ENCODE measurements at regions not wholly inside any gene's neighbourhood (a gene's known extent, or its start where the extent isn't known, plus 50 kb on each side); places are given as distances from the start of the nearest gene placed in this dataset.
"Not testable (repeated sequence)": the region's sequence is repeated elsewhere in the genome, so short reads cannot be mapped to it uniquely, and the experiment has no call there.

DNA sequence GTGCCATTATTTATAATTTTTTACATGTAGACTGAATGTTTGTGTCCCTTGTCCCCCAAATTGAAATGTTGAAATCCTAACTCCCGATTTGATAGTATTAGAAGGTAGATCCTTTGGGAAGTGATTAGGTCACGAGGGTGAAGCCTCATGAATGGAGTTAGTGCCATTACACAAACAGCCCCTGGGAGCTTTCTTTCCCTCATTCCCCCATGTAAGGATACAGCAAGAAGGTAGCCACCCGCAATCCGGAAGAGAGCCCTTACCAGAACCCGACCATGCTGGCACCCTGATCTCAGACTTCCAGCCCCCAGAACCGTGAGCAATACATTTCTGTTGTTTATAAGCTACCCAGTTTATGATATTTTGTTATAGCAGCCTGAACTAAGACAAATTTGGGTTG, 143.2 kb downstream of the NPIPB5 start:
- no peak overlapping the region for H3K27ac ChIP-seq
- no peak for ATAC-seq (ENCODE audit: low FRiP score in 2 of 2)
- no peaks in the 10 kb centered on the region for H3K27me3 ChIP-seq
- TF ChIP-seq, protein P1, sequence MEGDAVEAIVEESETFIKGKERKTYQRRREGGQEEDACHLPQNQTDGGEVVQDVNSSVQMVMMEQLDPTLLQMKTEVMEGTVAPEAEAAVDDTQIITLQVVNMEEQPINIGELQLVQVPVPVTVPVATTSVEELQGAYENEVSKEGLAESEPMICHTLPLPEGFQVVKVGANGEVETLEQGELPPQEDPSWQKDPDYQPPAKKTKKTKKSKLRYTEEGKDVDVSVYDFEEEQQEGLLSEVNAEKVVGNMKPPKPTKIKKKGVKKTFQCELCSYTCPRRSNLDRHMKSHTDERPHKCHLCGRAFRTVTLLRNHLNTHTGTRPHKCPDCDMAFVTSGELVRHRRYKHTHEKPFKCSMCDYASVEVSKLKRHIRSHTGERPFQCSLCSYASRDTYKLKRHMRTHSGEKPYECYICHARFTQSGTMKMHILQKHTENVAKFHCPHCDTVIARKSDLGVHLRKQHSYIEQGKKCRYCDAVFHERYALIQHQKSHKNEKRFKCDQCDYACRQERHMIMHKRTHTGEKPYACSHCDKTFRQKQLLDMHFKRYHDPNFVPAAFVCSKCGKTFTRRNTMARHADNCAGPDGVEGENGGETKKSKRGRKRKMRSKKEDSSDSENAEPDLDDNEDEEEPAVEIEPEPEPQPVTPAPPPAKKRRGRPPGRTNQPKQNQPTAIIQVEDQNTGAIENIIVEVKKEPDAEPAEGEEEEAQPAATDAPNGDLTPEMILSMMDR (IDR thresholded peaks at IDR 0.05), result no peak
- no peak for TF ChIP-seq EP300 (IDR thresholded peaks at IDR 0.05)
- no peak for TF ChIP-seq POLR2A (IDR thresholded peaks at IDR 0.05)
- TF ChIP-seq POLR2AphosphoS5 (IDR thresholded peaks at IDR 0.05), result no peak
- H3K4me1 ChIP-seq, result no peaks in the 10 kb centered on the region
- H3K4me3 ChIP-seq, result no peak overlapping the region
- 77 to 87% methylated on average over 6 of the region's 6 CpGs for WGBS, 2 donors
- H3K36me3 ChIP-seq, result no peaks in the 10 kb centered on the region
- DNase-seq, result no peak
- no peaks in the 10 kb centered on the region for H3K9me3 ChIP-seq

DNA sequence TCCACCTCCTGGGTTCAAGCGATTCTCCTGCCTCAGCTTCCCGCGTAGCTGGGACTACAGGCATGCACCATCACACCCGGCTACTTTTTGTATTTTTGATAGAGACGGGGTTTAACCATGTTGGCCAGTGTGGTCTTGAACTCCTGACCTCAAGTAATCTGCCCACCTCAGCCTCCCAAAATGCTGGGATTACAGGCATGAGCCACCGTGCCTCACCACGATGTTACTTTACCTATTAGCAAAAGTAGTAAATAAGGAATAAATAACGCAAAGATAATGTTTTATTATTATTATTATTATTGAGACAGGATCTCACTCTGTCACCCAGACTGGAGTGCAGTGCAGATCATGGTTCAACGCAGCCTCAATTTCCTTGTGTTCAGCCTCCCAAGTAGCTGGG, 145.9 kb downstream of the NPIPB5 start:
- not testable (repeated sequence) for ATAC-seq (ENCODE audit: low FRiP score in 2 of 2); DNase-seq; H3K27ac ChIP-seq; H3K4me3 ChIP-seq; H3K36me3 ChIP-seq; H3K27me3 ChIP-seq; H3K4me1 ChIP-seq; H3K9me3 ChIP-seq
- WGBS, 2 donors, result 93 to 96% methylated on average over 9 of the region's 9 CpGs

DNA sequence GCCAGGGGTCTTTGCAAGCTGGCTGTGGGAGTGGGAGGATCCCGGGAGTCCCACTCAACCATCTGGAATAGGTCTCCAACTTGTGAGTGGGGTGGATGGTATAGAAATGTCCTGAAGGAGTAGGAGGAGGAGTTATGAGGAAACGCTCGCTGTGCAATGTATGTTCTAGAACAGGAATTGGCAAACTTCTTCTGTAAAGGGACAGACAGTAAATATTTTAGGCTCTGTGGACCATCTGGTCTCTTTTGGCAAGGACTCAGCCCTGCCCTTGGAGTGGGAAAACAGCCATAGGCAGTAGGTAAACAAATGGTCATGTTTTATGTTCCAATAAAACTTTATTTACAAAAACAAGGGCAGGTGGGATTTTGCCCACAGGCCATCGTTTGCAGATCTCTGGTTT, 149.2 kb downstream of the NPIPB5 start:
- Histone ChIP-seq H3K27me3 (no peaks in the 10 kb centered on the region), H3K27ac (no peak overlapping the region), H3K4me3 (no peak overlapping the region), H3K9me3 (peaks cover 0 to 3% (median 0%) of the 10 kb centered on the region in 4 donors), H3K4me1 (no peaks in the 10 kb centered on the region), H3K36me3 (no peaks in the 10 kb centered on the region)
- WGBS, 2 donors, result 76 to 79% methylated on average over 4 of the region's 4 CpGs
- ATAC-seq (ENCODE audit: low FRiP score in 2 of 2) (peak in 1 of 2 donors; percentile 15), DNase-seq (no peak)
- TF ChIP-seq EP300 (IDR thresholded peaks at IDR 0.05), result no peak
- no peak for TF ChIP-seq POLR2AphosphoS5 (IDR thresholded peaks at IDR 0.05)
- TF ChIP-seq, protein P1 (IDR thresholded peaks at IDR 0.05), result no peak
- no peak for TF ChIP-seq POLR2A (IDR thresholded peaks at IDR 0.05)

DNA sequence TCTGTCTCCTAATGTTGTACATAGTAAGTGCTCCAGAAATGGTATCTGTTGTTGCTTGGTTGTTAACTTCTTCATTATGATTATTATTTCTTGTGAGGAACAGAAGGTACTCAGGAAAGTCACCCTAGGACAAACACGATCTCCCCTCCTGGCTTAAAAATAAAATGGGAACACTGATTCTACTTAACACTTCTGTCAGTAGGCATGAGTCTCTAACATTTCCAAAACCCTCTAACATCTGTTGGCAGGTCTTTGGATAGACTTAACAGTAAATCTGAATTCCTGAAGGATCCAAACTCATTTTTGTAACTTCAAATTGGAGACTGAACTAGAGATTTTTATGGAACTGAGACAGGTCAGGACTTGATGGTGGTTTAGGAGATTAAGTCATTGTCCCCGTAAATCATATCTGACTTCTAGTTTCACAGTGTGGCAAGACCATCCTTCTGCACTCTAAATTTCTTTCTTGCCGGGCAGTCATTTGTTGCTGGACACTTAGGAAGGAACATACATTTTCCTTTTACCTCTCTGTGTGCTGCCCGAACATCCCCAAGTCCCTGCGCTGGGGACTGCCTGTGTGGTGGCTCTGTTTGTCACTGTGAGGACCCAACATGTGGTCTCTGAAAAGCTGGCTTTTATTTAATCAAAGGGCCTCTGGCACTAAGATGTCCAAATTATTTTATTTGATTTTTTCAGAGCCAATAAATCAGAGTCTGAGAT, 149.9 kb downstream of the NPIPB5 start:
- TF ChIP-seq POLR2A (IDR thresholded peaks at IDR 0.05), result no peak
- TF ChIP-seq EP300 (IDR thresholded peaks at IDR 0.05), result no peak
- TF ChIP-seq POLR2AphosphoS5 (IDR thresholded peaks at IDR 0.05), result no peak
- TF ChIP-seq, protein P1 (IDR thresholded peaks at IDR 0.05), result no peak
- Histone ChIP-seq H3K27me3 (no peaks in the 10 kb centered on the region), H3K9me3 (peaks cover 0 to 3% (median 0%) of the 10 kb centered on the region in 4 donors), H3K4me3 (no peak overlapping the region), H3K4me1 (no peaks in the 10 kb centered on the region), H3K27ac (no peak overlapping the region), H3K36me3 (no peaks in the 10 kb centered on the region)
- DNase-seq (no peak), ATAC-seq (ENCODE audit: low FRiP score in 2 of 2) (no peak)
- 86% methylated on average over 5 of the region's 5 CpGs for WGBS, 2 donors

DNA sequence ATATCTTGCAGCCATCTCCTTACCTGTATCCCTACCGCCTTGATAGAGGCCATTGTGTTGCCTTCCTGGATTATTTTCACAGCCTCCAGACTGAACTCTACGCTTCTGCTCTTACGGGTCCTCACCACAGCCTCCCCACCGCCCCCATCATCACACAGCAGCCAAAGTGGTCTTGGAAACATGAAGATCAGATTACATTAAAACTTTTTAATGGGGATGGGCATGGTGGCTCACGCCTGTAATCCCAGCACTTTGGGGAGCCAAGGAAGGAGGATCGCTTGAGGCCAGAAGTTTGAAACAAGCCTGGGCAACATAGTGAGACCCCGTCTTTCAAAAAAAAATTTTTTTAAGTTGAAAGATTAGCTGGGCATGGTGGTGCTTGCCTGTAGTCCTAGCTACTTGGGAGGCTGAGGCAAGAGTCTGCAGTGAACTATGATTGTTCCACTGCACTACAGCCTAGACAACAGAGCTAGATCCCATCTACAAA, 150.5 kb downstream of the NPIPB5 start:
- no peak for DNase-seq
- no peak for ATAC-seq (ENCODE audit: low FRiP score in 2 of 2)
- WGBS, 2 donors, result 83% methylated on average over 7 of the region's 7 CpGs

DNA sequence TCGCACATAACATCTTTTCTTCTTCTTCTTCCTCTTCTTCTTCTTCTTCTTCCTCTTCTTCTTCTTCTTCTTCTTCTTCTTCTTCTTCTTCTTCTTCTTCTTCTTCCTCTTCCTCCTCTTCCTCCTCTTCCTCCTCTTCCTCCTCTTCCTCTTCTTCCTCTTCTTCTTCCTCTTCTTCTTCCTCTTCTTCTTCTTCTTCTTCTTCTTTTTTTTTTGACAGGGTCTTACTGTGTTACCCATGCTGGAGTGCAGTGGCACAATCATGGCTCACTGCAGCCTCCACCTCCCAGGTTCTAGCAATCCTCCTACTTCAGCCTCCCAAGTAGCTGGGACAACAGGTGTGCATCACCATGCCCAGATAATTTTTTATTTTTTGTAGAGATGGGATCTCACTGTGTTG, 151.0 kb upstream of the HS3ST2 start:
- H3K9me3 ChIP-seq; H3K27me3 ChIP-seq; ATAC-seq (ENCODE audit: low FRiP score in 2 of 2); H3K36me3 ChIP-seq; H3K4me1 ChIP-seq; DNase-seq; H3K4me3 ChIP-seq; H3K27ac ChIP-seq: not testable (repeated sequence)
- 70 to 80% methylated on average over 1 of the region's 1 CpG for WGBS, 2 donors

More for the DNA sequence above, 150.5 kb downstream of the NPIPB5 start:
- H3K27ac ChIP-seq, result no peak overlapping the region
- H3K4me1 ChIP-seq, result no peaks in the 10 kb centered on the region
- H3K27me3 ChIP-seq, result no peaks in the 10 kb centered on the region
- H3K4me3 ChIP-seq, result no peak overlapping the region
- TF ChIP-seq POLR2A (IDR thresholded peaks at IDR 0.05), result no peak
- TF ChIP-seq, protein P1 (IDR thresholded peaks at IDR 0.05), result no peak
- TF ChIP-seq POLR2AphosphoS5 (IDR thresholded peaks at IDR 0.05), result no peak
- TF ChIP-seq EP300 (IDR thresholded peaks at IDR 0.05), result no peak
- peaks cover 0 to 3% (median 0%) of the 10 kb centered on the region in 4 donors for H3K9me3 ChIP-seq
- H3K36me3 ChIP-seq, result no peaks in the 10 kb centered on the region

Data from upper lobe of left lung (tissue), 6 donors.